ENCODE measurements at regions not wholly inside any gene's neighbourhood (a gene's known extent, or its start where the extent isn't known, plus 50 kb on each side); places are given as distances from the start of the nearest gene placed in this dataset.

DNA sequence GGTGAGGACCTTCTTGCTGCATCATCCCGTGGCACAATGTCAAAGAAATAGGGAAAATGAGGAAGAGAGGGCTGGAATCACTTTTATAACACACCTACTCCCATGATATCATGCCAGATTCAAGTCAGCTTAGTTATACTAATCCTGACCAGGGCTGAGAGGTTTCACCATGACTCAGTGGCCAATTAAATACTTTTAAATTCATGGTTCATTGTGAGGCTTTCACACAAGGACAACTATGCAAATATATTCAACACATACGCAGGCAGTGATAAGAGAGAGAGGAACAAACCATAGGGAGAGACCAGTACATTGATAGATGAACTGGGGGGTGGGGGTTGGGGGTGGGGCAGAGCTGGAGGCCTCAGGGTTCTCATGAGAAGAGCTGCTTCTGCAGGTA, 313.1 kb downstream of the LRFN2 start:
- no peaks in the 10 kb centered on the region for H3F3A ChIP-seq (ENCODE audit: control insufficient read depth, insufficient read depth)
- no peaks in the 10 kb centered on the region for H3K36me3 ChIP-seq (ENCODE audit: control insufficient read depth, low read length)
- no peaks in the 10 kb centered on the region for H3K9me2 ChIP-seq (replicated peaks; ENCODE audit: control insufficient read depth, low read length)
- no peak overlapping the region for H3K27ac ChIP-seq (ENCODE audit: low read depth, low read length)
- H3K4me2 ChIP-seq (ENCODE audit: low read length), result no peak overlapping the region
- no peaks in the 10 kb centered on the region for H3K4me1 ChIP-seq (ENCODE audit: control insufficient read depth, low read length)
- no peaks in the 10 kb centered on the region for H3K27me3 ChIP-seq (ENCODE audit: control insufficient read depth, low read length)
- TF ChIP-seq, protein P1, sequence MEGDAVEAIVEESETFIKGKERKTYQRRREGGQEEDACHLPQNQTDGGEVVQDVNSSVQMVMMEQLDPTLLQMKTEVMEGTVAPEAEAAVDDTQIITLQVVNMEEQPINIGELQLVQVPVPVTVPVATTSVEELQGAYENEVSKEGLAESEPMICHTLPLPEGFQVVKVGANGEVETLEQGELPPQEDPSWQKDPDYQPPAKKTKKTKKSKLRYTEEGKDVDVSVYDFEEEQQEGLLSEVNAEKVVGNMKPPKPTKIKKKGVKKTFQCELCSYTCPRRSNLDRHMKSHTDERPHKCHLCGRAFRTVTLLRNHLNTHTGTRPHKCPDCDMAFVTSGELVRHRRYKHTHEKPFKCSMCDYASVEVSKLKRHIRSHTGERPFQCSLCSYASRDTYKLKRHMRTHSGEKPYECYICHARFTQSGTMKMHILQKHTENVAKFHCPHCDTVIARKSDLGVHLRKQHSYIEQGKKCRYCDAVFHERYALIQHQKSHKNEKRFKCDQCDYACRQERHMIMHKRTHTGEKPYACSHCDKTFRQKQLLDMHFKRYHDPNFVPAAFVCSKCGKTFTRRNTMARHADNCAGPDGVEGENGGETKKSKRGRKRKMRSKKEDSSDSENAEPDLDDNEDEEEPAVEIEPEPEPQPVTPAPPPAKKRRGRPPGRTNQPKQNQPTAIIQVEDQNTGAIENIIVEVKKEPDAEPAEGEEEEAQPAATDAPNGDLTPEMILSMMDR (IDR thresholded peaks at IDR 0.05; ENCODE audit: low read depth, low read length, poor library complexity, severe bottlenecking), result no peak
- no peak for TF ChIP-seq EZH2phosphoT487 (IDR thresholded peaks at IDR 0.05; ENCODE audit: borderline replicate concordance, low read length)
- no peaks in the 10 kb centered on the region for H3K79me2 ChIP-seq (ENCODE audit: control insufficient read depth, low read length)
- H4K20me1 ChIP-seq (ENCODE audit: control insufficient read depth, insufficient read depth, low read depth, low read length), result no peaks in the 10 kb centered on the region
- H3K4me3 ChIP-seq (ENCODE audit: low read length), result no peak overlapping the region
- no peaks in the 10 kb centered on the region for H3K9me3 ChIP-seq (ENCODE audit: control insufficient read depth, insufficient read depth, low read length)

DNA sequence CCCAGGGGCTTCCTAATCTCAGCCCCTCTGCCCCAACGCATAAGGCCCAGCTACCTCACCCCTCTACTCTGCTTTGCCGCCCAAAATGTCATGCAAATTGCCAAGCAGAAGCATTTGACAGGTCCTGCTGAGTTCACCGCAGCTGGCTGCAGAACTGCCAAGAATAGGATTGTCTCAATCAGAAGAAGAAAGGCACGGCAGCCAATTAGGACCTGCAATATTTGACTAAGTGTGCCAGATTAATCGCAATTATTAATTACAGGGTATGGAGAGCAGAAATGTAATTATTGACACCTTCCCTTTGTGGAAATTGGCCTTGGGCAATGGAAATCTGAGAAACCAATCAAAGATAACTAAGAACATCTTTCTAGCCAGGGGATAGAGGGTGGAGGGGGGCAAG, 318.6 kb downstream of the LRFN2 start:
- no peaks in the 10 kb centered on the region for H3K9me2 ChIP-seq (replicated peaks; ENCODE audit: control insufficient read depth, low read length)
- no peaks in the 10 kb centered on the region for H3F3A ChIP-seq (ENCODE audit: control insufficient read depth, insufficient read depth)
- H3K4me1 ChIP-seq (ENCODE audit: control insufficient read depth, low read length), result no peaks in the 10 kb centered on the region
- H3K27me3 ChIP-seq (ENCODE audit: control insufficient read depth, low read length), result 0 out of 2 replicates have a peak, but pooled peaks cover 2% of the 10 kb centered on the region
- no peaks in the 10 kb centered on the region for H4K20me1 ChIP-seq (ENCODE audit: control insufficient read depth, insufficient read depth, low read depth, low read length)
- H3K4me2 ChIP-seq (ENCODE audit: low read length), result no peak overlapping the region
- H3K79me2 ChIP-seq (ENCODE audit: control insufficient read depth, low read length), result no peaks in the 10 kb centered on the region
- H3K27ac ChIP-seq (ENCODE audit: low read depth, low read length), result no peak overlapping the region
- no peak for TF ChIP-seq EZH2phosphoT487 (IDR thresholded peaks at IDR 0.05; ENCODE audit: borderline replicate concordance, low read length)
- TF ChIP-seq, protein P1 (IDR thresholded peaks at IDR 0.05; ENCODE audit: low read depth, low read length, poor library complexity, severe bottlenecking), result no peak
- no peak overlapping the region for H3K4me3 ChIP-seq (ENCODE audit: low read length)
- H3K36me3 ChIP-seq (ENCODE audit: control insufficient read depth, low read length), result no peaks in the 10 kb centered on the region
- H3K9me3 ChIP-seq (ENCODE audit: control insufficient read depth, insufficient read depth, low read length), result no peaks in the 10 kb centered on the region

DNA sequence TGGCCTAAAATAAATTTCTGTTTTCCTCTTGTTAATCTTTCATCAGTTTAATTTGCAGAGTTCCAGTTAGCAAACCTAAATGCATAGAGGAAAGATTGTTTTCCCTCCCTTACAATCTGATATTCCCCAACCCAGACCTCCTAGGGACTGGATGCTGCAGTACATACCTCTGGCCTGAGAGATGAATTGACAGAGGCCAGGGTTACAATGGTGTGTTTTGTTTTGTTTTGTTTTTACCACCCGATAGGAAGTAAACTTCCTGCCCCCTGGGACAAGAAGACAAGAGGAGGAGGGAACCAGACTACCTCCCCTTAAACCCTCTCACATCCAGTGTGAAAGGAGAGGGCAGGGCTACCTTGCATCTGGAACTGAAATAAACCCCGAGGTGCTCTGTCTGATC, 319.0 kb downstream of the LRFN2 start:
- H3F3A ChIP-seq (ENCODE audit: control insufficient read depth, insufficient read depth), result no peaks in the 10 kb centered on the region
- H3K79me2 ChIP-seq (ENCODE audit: control insufficient read depth, low read length), result no peaks in the 10 kb centered on the region
- no peaks in the 10 kb centered on the region for H3K4me1 ChIP-seq (ENCODE audit: control insufficient read depth, low read length)
- no peaks in the 10 kb centered on the region for H3K9me3 ChIP-seq (ENCODE audit: control insufficient read depth, insufficient read depth, low read length)
- TF ChIP-seq, protein P1 (IDR thresholded peaks at IDR 0.05; ENCODE audit: low read depth, low read length, poor library complexity, severe bottlenecking), result no peak
- TF ChIP-seq EZH2phosphoT487 (IDR thresholded peaks at IDR 0.05; ENCODE audit: borderline replicate concordance, low read length), result no peak
- H3K27me3 ChIP-seq (ENCODE audit: control insufficient read depth, low read length), result 0 out of 2 replicates have a peak, but pooled peaks cover 2% of the 10 kb centered on the region
- H3K36me3 ChIP-seq (ENCODE audit: control insufficient read depth, low read length), result no peaks in the 10 kb centered on the region
- H3K27ac ChIP-seq (ENCODE audit: low read depth, low read length), result no peak overlapping the region
- H3K4me2 ChIP-seq (ENCODE audit: low read length), result no peak overlapping the region
- H3K9me2 ChIP-seq (replicated peaks; ENCODE audit: control insufficient read depth, low read length), result no peaks in the 10 kb centered on the region
- H3K4me3 ChIP-seq (ENCODE audit: low read length), result no peak overlapping the region
- no peaks in the 10 kb centered on the region for H4K20me1 ChIP-seq (ENCODE audit: control insufficient read depth, insufficient read depth, low read depth, low read length)
